Neuronal stem cell (in vitro differentiated cells): ENCODE measurements at regions not wholly inside any gene's neighbourhood (a gene's known extent, or its start where the extent isn't known, plus 50 kb on each side); places are given as distances from the start of the nearest gene placed in this dataset.

ENCODE experiments used
- DNase-seq: peaks from one replicate; pipeline ENCODE4 v3.0.0-alpha.2; 2013; ENCODE audit warnings: low spot score
- H2AFZ ChIP-seq: one replicate; pipeline ENCODE4 v1.6.1; 2013; ENCODE audit warnings: mild to moderate bottlenecking, low read length, inconsistent platforms
- H2AK5ac ChIP-seq: 2 replicates; pipeline ENCODE4 v1.6.1; 2013; ENCODE audit warnings: low read depth, mild to moderate bottlenecking, inconsistent platforms, low read length, moderate library complexity, mixed read lengths
- H2BK120ac ChIP-seq: 2 replicates; pipeline ENCODE4 v1.6.1; 2013; ENCODE audit warnings: low read depth, mild to moderate bottlenecking, inconsistent platforms, low read length, moderate library complexity, mixed read lengths
- H2BK12ac ChIP-seq: one replicate; pipeline ENCODE4 v1.6.1; 2013; ENCODE audit warnings: low read length, inconsistent platforms
- H2BK15ac ChIP-seq: 2 replicates; pipeline ENCODE4 v1.6.1; 2013; ENCODE audit warnings: mild to moderate bottlenecking, low read length, inconsistent platforms, mixed read lengths
- H2BK5ac ChIP-seq: one replicate; pipeline ENCODE4 v1.6.1; 2013; ENCODE audit warnings: inconsistent platforms, mild to moderate bottlenecking, low read length, moderate library complexity
- H3K14ac ChIP-seq: one replicate; pipeline ENCODE4 v1.6.1; 2013; ENCODE audit warnings: low read length, inconsistent platforms
- H3K18ac ChIP-seq: 2 replicates; pipeline ENCODE4 v1.6.1; 2013; ENCODE audit warnings: low read length, inconsistent platforms
- H3K23ac ChIP-seq: 2 replicates; pipeline ENCODE4 v1.6.1; 2013; ENCODE audit warnings: low read depth, mild to moderate bottlenecking, mixed read lengths, low read length, inconsistent platforms; ENCODE audit not compliant: poor library complexity
- H3K27ac ChIP-seq: replicated peaks from 3 replicates; pipeline ENCODE4 v1.5.1; 2013; ENCODE audit warnings: low read length, inconsistent platforms
- H3K27me3 ChIP-seq, 3 experiments: 2 replicates each; pipeline ENCODE4 v1.6.1; 2013; ENCODE audit warnings: low read length in 3 of 3, mild to moderate bottlenecking in 2 of 3, inconsistent platforms in 1 of 3, low read depth in 1 of 3, mixed read lengths in 1 of 3, moderate library complexity in 1 of 3; ENCODE audit not compliant: control insufficient read depth in 3 of 3, insufficient read depth in 3 of 3
- H3K36me3 ChIP-seq, 2 donors: replicated peaks in 1 of 2; 2 replicates each; pipeline ENCODE4 v1.6.1; 2013; ENCODE audit warnings: low read length in 2 of 2; ENCODE audit not compliant: control insufficient read depth in 2 of 2, insufficient read depth in 2 of 2
- H3K4ac ChIP-seq: 2 replicates; pipeline ENCODE4 v1.6.1; 2013; ENCODE audit warnings: inconsistent platforms, mild to moderate bottlenecking, low read length, moderate library complexity
- H3K4me1 ChIP-seq, 2 donors: 1 replicate in 1 of 2; 2 replicates in 1 of 2; pipeline ENCODE4 v1.6.1; 2013; ENCODE audit warnings: low read length in 2 of 2, low read depth in 1 of 2; ENCODE audit not compliant: control insufficient read depth in 2 of 2, insufficient read depth in 1 of 2
- H3K4me2 ChIP-seq: one replicate; pipeline ENCODE4 v1.6.1; 2013; ENCODE audit warnings: mild to moderate bottlenecking, low read length, inconsistent platforms; ENCODE audit not compliant: insufficient read depth, poor library complexity, severe bottlenecking
- H3K4me3 ChIP-seq, 2 donors: 2 replicates each; pipeline ENCODE4 v1.5.1; 2013; ENCODE audit warnings: low read length in 2 of 2, mild to moderate bottlenecking in 2 of 2, inconsistent platforms in 1 of 2, moderate library complexity in 1 of 2
- H3K79me1 ChIP-seq: one replicate; pipeline ENCODE4 v1.6.1; 2013; ENCODE audit warnings: low read depth, mild to moderate bottlenecking, inconsistent platforms, low read length, moderate library complexity
- H3K9ac ChIP-seq: one replicate; pipeline ENCODE4 v1.6.1; 2013; ENCODE audit warnings: mild to moderate bottlenecking, low read depth, low read length, inconsistent platforms; ENCODE audit not compliant: poor library complexity
- H3K9me3 ChIP-seq, 2 donors: replicated peaks in 1 of 2; 2 replicates each; pipeline versions ENCODE3 to v1.6.1; 2013; ENCODE audit warnings: low read length in 2 of 2, mild to moderate bottlenecking in 2 of 2, inconsistent platforms in 1 of 2, low read depth in 1 of 2, mixed read lengths in 1 of 2, moderate library complexity in 1 of 2; ENCODE audit not compliant: control insufficient read depth in 2 of 2, insufficient read depth in 1 of 2
- H4K8ac ChIP-seq: one replicate; pipeline ENCODE4 v1.6.1; 2013; ENCODE audit warnings: low read depth, mild to moderate bottlenecking, inconsistent platforms, low read length, moderate library complexity
- H4K91ac ChIP-seq: one replicate; pipeline ENCODE4 v1.6.1; 2013; ENCODE audit warnings: low read length, low read depth, mild to moderate bottlenecking, inconsistent platforms; ENCODE audit not compliant: poor library complexity
- WGBS, 2 donors: extraction: QIAGEN DNeasy Blood & Tissue Kit; methylation state at CpG; one replicate each; pipeline ENCODE4 v1.1.7; 2013; ENCODE audit warnings: missing lambda C conversion rate in 2 of 2, mixed read lengths in 1 of 2; ENCODE audit not compliant: insufficient read length in 2 of 2, insufficient replicate concordance in 1 of 2; ENCODE audit errors: extremely low coverage in 2 of 2; 5-methylcytosine and 5-hydroxymethylcytosine counted together

GRCh38 chr22:23415490-23415851 lies 164.6 kb downstream of the IGLL1 start:
- H2BK12ac ChIP-seq = no peak overlapping the region
- peak overlapping the region in 1 of 2 donors; percentile 37 for H3K4me3 ChIP-seq
- no peak overlapping the region for H4K8ac ChIP-seq
- no peaks in the 10 kb centered on the region for H3K9me3 ChIP-seq
- no peak overlapping the region for H2AFZ ChIP-seq
- H2BK120ac ChIP-seq = no peak overlapping the region
- no peak overlapping the region for H4K91ac ChIP-seq
- H3K18ac ChIP-seq = peak overlapping the region; percentile 60
- no peaks in the 10 kb centered on the region for H3K36me3 ChIP-seq
- no peak overlapping the region for H2BK15ac ChIP-seq
- H3K14ac ChIP-seq = peak overlapping the region; percentile 79
- no peak for DNase-seq
- no peaks in the 10 kb centered on the region for H3K79me1 ChIP-seq
- no peak overlapping the region for H3K4me2 ChIP-seq
- no peak overlapping the region for H2BK5ac ChIP-seq
- no CpG with 5 or more reads among the region's 8 CpGs for WGBS, 2 donors
- peak overlapping the region; percentile 76 for H2AK5ac ChIP-seq
- H3K27ac ChIP-seq = no peak overlapping the region
- H3K27me3 ChIP-seq = peaks cover 0 to 33% (median 0%) of the 10 kb centered on the region in 3 experiments
- no peaks in the 10 kb centered on the region for H3K4me1 ChIP-seq
- no peak overlapping the region for H3K4ac ChIP-seq
- H3K23ac ChIP-seq = no peak overlapping the region
- no peak overlapping the region for H3K9ac ChIP-seq

GRCh38 chr22:23414727-23415489 lies 165.2 kb downstream of the IGLL1 start:
- H3K9me3 ChIP-seq = no peaks in the 10 kb centered on the region
- H4K8ac ChIP-seq = no peak overlapping the region
- peak overlapping the region; percentile 76 for H2AK5ac ChIP-seq
- peak overlapping the region; percentile 54 for H3K9ac ChIP-seq
- no peaks in the 10 kb centered on the region for H3K36me3 ChIP-seq
- H3K27me3 ChIP-seq = peaks cover 0 to 37% (median 0%) of the 10 kb centered on the region in 3 experiments
- peak overlapping the region in 1 of 2 donors; percentile 37 for H3K4me3 ChIP-seq
- H3K79me1 ChIP-seq = no peaks in the 10 kb centered on the region
- no peak overlapping the region for H4K91ac ChIP-seq
- WGBS, 2 donors = no CpG with 5 or more reads among the region's 38 CpGs
- no peak overlapping the region for H2AFZ ChIP-seq
- H2BK5ac ChIP-seq = no peak overlapping the region
- no peaks in the 10 kb centered on the region for H3K4me1 ChIP-seq
- no peak overlapping the region for H2BK120ac ChIP-seq
- H2BK12ac ChIP-seq = peak overlapping the region; percentile 79
- H2BK15ac ChIP-seq = no peak overlapping the region
- H3K27ac ChIP-seq = no peak overlapping the region
- no peak for DNase-seq
- H3K4me2 ChIP-seq = no peak overlapping the region
- H3K4ac ChIP-seq = no peak overlapping the region
- peak overlapping the region; percentile 79 for H3K14ac ChIP-seq
- peak overlapping the region; percentile 60 for H3K18ac ChIP-seq
- no peak overlapping the region for H3K23ac ChIP-seq

- no peak overlapping the region for H3K14ac ChIP-seq
- no peak overlapping the region for H2BK12ac ChIP-seq
- H2BK5ac ChIP-seq = no peak overlapping the region
- no peak overlapping the region for H3K4ac ChIP-seq
- H2AK5ac ChIP-seq = no peak overlapping the region
- no peak overlapping the region for H4K8ac ChIP-seq
- no peak overlapping the region for H3K18ac ChIP-seq
- no peak overlapping the region for H2BK15ac ChIP-seq
- H3K4me3 ChIP-seq = no peak overlapping the region
- no peak for DNase-seq
- H2BK120ac ChIP-seq = no peak overlapping the region
- H3K23ac ChIP-seq = no peak overlapping the region
- H3K9ac ChIP-seq = no peak overlapping the region
- no peak overlapping the region for H3K4me2 ChIP-seq
- H3K27me3 ChIP-seq = peaks cover 0 to 24% (median 0%) of the 10 kb centered on the region in 3 experiments
- H3K79me1 ChIP-seq = no peaks in the 10 kb centered on the region
- H2AFZ ChIP-seq = no peak overlapping the region
- H4K91ac ChIP-seq = no peak overlapping the region
- H3K27ac ChIP-seq = no peak overlapping the region
- no peaks in the 10 kb centered on the region for H3K4me1 ChIP-seq
- H3K36me3 ChIP-seq = no peaks in the 10 kb centered on the region
- H3K9me3 ChIP-seq = no peaks in the 10 kb centered on the region
Measured at GRCh38 chr22:23411739-23412138, 168.4 kb downstream of the IGLL1 start.

DNA sequence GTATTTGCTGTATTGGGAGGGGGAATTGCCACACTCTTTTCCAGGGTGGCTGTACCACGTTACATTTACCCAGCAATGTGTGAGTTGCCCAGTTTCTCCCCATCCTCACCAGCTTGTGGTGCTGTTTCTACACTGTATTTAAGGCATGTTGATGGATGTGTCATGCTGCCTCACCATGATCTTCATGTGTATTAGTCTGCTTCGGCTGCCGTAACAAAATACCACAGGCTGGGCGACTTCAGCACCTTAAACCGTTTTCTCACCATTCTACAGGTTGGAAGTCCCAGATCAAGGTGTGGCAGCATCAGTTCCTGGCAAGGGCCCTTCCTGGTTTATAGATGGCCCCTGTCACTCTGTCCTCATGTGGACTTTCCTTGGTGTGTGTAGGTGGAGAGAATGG lies 169.7 kb downstream of the IGLL1 start:
- no peak overlapping the region for H2AFZ ChIP-seq
- H3K4ac ChIP-seq = no peak overlapping the region
- no peak overlapping the region for H3K23ac ChIP-seq
- H2BK15ac ChIP-seq = no peak overlapping the region
- WGBS, 2 donors = no CpG with 5 or more reads among the region's 5 CpGs
- no peak overlapping the region for H3K14ac ChIP-seq
- H3K9ac ChIP-seq = no peak overlapping the region
- H3K4me3 ChIP-seq = no peak overlapping the region
- H2AK5ac ChIP-seq = no peak overlapping the region
- peaks cover 0 to 26% (median 0%) of the 10 kb centered on the region in 3 experiments for H3K27me3 ChIP-seq
- no peak overlapping the region for H3K27ac ChIP-seq
- no peak overlapping the region for H4K8ac ChIP-seq
- H2BK12ac ChIP-seq = no peak overlapping the region
- H2BK5ac ChIP-seq = no peak overlapping the region
- H3K79me1 ChIP-seq = no peaks in the 10 kb centered on the region
- no peaks in the 10 kb centered on the region for H3K4me1 ChIP-seq
- no peaks in the 10 kb centered on the region for H3K36me3 ChIP-seq
- no peak for DNase-seq
- no peaks in the 10 kb centered on the region for H3K9me3 ChIP-seq
- H3K18ac ChIP-seq = no peak overlapping the region
- no peak overlapping the region for H2BK120ac ChIP-seq
- H3K4me2 ChIP-seq = no peak overlapping the region
- H4K91ac ChIP-seq = no peak overlapping the region
